ENCODE measurements at regions not wholly inside any gene's neighbourhood (a gene's known extent, or its start where the extent isn't known, plus 50 kb on each side); places are given as distances from the start of the nearest gene placed in this dataset.
"Not testable (repeated sequence)": the region's sequence is repeated elsewhere in the genome, so short reads cannot be mapped to it uniquely, and the experiment has no call there.

DNA sequence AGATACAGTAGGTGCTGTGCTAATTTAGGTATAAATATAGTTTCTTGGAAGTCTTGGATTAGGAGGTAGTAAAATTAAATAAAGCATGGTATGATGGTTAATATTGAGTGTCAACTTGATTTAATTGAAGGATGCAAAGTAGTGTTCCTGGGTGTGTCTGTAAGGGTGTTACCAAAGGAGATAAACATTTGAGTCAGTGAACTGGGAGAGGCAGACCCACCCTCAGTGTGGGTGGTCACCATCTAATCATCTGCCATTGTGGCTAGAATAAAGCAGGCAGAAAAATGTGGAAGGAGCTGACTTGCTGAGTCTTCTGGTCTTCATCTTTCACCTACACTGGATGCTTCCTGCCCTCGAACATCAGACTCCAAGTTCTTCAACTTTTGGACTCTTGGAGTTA is 153.7 kb upstream of the GK2 start:
- no peak for DNase-seq (ENCODE audit: extremely low read depth, low read depth)
- TF ChIP-seq, protein P1, sequence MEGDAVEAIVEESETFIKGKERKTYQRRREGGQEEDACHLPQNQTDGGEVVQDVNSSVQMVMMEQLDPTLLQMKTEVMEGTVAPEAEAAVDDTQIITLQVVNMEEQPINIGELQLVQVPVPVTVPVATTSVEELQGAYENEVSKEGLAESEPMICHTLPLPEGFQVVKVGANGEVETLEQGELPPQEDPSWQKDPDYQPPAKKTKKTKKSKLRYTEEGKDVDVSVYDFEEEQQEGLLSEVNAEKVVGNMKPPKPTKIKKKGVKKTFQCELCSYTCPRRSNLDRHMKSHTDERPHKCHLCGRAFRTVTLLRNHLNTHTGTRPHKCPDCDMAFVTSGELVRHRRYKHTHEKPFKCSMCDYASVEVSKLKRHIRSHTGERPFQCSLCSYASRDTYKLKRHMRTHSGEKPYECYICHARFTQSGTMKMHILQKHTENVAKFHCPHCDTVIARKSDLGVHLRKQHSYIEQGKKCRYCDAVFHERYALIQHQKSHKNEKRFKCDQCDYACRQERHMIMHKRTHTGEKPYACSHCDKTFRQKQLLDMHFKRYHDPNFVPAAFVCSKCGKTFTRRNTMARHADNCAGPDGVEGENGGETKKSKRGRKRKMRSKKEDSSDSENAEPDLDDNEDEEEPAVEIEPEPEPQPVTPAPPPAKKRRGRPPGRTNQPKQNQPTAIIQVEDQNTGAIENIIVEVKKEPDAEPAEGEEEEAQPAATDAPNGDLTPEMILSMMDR (IDR thresholded peaks at IDR 0.05; ENCODE audit: low read depth, low read length), result no peak

DNA sequence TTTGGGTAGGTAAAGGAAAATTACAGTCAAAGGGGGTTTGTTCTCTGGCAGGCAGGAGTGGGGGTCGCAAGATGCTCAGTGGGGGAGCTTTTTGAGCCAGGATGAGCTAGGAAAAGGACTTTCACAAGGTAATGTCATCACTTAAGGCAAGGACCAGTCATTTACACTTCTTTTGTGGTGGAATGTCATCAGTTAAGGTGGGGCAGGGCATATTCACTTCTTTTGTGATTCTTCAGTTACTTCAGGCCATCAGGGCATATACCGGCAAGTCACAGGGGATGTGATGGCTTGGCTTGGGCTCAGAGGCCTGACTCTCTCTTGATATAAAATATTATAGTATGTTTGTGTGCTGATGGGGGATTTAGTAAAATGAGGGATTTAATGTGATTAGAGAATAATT is 151.4 kb upstream of the GK2 start:
- DNase-seq (ENCODE audit: extremely low read depth, low read depth), result not testable (repeated sequence)

DNA sequence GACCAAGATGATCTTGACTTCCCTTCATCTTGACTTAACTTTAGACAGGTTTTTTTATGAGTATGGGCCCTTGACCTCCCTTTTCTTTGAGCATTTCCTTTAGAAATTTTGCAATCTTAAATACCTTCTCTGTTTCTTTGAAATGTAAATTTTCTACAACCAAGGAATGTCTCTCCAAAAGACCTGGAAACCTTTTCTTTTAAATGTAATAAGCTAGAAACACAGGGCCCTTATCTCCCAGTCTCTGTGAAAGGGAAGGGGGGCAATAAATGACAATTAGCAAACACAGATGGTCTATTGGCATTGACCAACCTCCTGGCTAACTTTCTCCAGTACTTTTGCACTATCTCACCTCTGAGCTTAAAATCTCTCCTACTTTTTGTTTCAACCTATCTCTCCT is 144.3 kb upstream of the GK2 start:
- no peak for DNase-seq (ENCODE audit: extremely low read depth, low read depth)
- TF ChIP-seq, protein P1 (IDR thresholded peaks at IDR 0.05; ENCODE audit: low read depth, low read length), result no peak

DNA sequence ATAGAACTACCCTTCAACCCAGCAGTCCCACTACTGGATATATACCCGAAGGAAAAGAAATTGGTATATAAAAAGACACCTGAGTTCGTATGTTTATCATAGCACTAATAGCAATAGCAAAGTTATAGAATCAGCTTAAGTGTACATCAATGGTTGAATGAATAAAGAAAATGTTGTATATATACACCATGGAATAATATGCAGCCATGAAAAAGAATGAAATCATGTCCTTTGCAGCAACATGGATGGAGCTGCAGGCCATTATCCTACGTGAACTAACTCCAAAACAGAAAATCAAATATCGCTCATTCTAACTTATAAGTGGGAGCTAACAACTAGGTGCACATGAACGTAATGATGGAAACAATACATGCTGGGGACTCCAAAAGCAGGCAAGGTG is 143.5 kb upstream of the GK2 start:
- no peak for DNase-seq (ENCODE audit: extremely low read depth, low read depth)
- TF ChIP-seq, protein P1 (IDR thresholded peaks at IDR 0.05; ENCODE audit: low read depth, low read length), result no peak

DNA sequence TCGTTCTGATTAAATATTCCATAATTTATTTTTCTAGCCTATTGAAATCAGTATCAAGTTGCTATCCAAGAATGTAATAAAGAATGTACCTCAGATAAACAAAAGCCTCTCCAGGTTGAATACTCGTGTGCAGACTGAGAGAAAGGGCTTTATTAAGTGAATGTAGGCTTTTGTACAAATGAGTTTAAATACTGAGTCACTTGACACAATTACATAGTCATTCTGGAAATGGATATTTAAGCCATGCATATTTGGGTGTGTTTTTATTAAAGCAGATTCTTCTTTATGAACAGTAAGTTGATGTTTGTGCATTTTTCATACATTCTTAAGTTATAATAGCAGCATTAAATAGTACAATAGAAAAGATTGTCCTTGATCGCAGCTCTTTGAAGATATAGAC is 139.8 kb upstream of the GK2 start:
- TF ChIP-seq, protein P1 (IDR thresholded peaks at IDR 0.05; ENCODE audit: low read depth, low read length), result no peak

DNA sequence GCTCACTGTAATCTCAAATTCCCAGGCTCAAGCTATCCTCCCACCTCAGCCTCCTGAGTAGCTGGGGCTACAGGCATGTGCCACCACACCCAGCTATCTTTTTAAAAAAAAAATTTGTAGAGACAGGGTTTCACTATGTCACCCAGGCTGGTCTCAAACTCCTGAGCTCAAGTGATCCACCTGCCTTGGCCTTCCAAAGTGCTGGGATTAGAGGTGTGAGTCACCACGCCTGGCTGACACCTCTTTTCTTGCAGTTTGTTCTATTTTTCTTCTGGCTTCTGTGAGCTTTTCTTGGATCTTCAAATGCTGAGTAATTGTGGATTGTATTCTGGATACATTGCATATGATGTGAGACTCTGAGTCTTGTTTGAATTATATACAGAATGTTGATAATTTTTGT is 137.3 kb upstream of the GK2 start:
- not testable (repeated sequence) for DNase-seq (ENCODE audit: extremely low read depth, low read depth)

More for the DNA sequence above, 139.8 kb upstream of the GK2 start:
- DNase-seq (ENCODE audit: extremely low read depth, low read depth), result no peak

DNA sequence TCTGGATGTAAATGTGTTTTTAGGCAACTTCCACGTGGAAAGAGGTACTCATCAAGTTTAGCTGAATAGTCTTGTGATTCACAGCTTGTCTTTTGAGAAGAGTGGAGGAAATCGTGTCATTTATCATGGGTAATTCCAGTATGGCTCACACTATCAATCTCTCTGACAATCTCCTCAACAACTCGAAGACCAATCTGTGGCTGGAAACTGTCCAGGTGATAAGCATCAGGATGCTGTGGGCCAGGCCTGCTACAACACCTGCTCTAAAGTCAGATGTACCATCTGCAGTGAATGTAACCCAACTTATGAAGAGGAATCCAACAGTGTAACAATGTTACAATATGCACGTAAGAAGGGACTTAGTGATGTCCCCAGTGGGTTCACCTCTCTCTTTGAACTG is 132.1 kb upstream of the GK2 start:
- TF ChIP-seq, protein P1 (IDR thresholded peaks at IDR 0.05; ENCODE audit: low read depth, low read length), result no peak

DNA sequence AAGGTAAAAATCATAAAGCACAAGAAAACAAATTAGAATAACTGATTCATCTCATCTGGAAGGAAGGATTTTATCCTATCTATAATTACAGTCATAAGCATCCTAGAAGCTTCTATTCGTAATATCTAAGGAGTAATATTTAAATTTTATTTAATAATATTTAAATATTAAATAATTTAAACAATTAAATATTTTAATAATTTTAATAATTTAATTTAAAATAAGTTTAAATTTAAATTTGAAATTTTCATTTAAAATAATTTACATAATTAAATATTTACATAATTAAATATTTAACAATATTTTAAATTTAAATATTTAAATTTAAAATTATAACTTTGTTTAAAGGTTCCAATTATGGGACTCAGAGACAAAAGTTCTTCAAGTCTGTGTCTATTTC is 127.5 kb upstream of the GK2 start:
- TF ChIP-seq, protein P1 (IDR thresholded peaks at IDR 0.05; ENCODE audit: low read depth, low read length), result no peak

More for the DNA sequence above, 132.1 kb upstream of the GK2 start:
- DNase-seq (ENCODE audit: extremely low read depth, low read depth), result no peak

More for the DNA sequence above, 127.5 kb upstream of the GK2 start:
- no peak for DNase-seq (ENCODE audit: extremely low read depth, low read depth)
